HUES48 (cell line): ENCODE measurements at regions not wholly inside any gene's neighbourhood (a gene's known extent, or its start where the extent isn't known, plus 50 kb on each side); places are given as distances from the start of the nearest gene placed in this dataset.

Experiments
- H3K27ac ChIP-seq: one replicate; pipeline ENCODE4 v1.7.0; 2013; ENCODE audit warnings: low read depth, low read length, inconsistent platforms
- H3K27me3 ChIP-seq: 2 replicates; pipeline ENCODE4 v1.6.1; 2013; ENCODE audit warnings: mild to moderate bottlenecking, low read length; ENCODE audit not compliant: control insufficient read depth, insufficient read depth
- H3K36me3 ChIP-seq: 2 replicates; pipeline ENCODE4 v1.6.1; 2013; ENCODE audit warnings: low read length; ENCODE audit not compliant: control insufficient read depth, insufficient read depth
- H3K4me1 ChIP-seq: 2 replicates; pipeline ENCODE4 v1.6.1; 2013; ENCODE audit warnings: mild to moderate bottlenecking, low read length; ENCODE audit not compliant: control insufficient read depth, insufficient read depth
- H3K4me3 ChIP-seq: 2 replicates; pipeline ENCODE4 v1.5.1; 2013; ENCODE audit warnings: mild to moderate bottlenecking, low read depth, low read length
- H3K9ac ChIP-seq: 2 replicates; pipeline ENCODE4 v1.6.1; 2013; ENCODE audit warnings: mild to moderate bottlenecking, low read depth, low read length, moderate library complexity
- H3K9me3 ChIP-seq: 2 replicates; pipeline ENCODE4 v1.6.1; 2013; ENCODE audit warnings: low read length; ENCODE audit not compliant: control insufficient read depth, insufficient read depth

DNA sequence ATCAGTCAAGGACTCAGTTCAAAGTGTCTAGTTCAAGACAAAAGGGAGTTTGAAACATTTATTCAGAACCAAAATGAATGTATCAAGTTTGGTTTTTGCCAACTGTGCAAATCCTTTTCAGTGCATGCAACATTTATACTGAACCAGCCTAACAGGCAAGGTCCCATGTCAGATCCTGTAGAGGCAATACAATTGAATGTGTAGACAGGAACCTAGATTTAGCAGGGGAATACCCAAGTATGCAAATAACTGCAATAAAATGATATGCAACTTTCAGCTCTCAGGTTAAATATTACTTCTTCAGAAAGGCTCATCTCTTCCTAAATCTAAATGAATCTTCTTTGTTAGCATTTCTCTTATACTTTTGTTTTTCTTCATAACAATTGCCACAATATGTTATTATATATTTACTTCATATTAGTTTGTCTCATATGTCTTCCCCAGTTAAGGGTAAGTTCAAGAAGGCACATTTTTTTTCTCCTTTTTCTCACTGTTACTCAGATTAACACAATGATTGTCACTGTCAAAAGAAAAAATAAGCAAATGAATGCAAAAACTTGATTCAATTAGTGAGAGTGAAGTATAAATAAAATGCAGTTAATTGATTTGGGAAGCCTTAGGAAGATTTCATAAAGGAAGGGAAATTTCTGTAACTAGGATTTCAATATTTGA lies 163.9 kb upstream of the RASA1 start:
- no peaks in the 10 kb centered on the region for H3K4me1 ChIP-seq
- H3K27me3 ChIP-seq, result no peaks in the 10 kb centered on the region
- no peak overlapping the region for H3K9ac ChIP-seq
- H3K36me3 ChIP-seq, result no peaks in the 10 kb centered on the region
- no peaks in the 10 kb centered on the region for H3K9me3 ChIP-seq
- H3K4me3 ChIP-seq, result no peak overlapping the region
- H3K27ac ChIP-seq, result no peak overlapping the region

DNA sequence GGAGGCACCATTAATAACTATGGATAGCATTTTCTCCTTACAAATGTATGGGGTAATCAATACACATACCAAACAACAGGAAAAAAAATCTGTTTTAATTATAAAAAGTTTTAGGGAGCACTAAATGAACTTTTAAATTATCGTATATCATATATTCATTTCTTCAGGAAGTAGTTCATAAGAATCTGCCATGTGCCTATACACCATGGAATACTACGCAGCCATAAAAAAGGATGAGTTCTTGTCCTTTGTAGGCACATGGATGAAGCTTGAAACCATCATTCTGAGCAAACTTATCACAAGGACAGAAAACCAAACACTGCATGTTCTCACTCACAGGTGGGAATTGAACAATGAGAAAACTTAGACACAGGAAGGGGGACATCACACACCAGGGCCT lies 162.1 kb upstream of the RASA1 start:
- Histone ChIP-seq H3K27me3 (no peaks in the 10 kb centered on the region), H3K27ac (no peak overlapping the region), H3K4me3 (no peak overlapping the region), H3K9ac (no peak overlapping the region), H3K4me1 (no peaks in the 10 kb centered on the region), H3K36me3 (no peaks in the 10 kb centered on the region), H3K9me3 (no peaks in the 10 kb centered on the region)

DNA sequence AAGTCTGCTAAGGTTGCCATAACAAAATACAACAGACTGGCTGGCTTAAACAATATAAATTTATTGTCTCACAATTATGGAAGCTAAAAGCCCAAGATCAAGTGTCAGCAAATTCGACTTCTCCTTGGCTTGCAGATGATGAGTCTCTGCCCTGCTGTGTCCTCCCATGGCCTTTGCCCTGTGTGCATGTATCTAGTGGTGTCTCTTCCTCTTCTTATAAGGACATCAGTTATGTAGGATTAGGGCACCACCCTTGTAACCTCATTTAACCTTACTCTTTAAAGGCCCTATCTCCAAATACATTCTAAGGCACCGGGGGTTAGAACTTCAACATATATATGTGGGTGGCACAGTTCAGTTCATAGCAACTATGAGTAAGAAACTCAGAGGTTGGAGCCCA lies 157.9 kb upstream of the RASA1 start:
- Histone ChIP-seq H3K36me3 (no peaks in the 10 kb centered on the region), H3K27ac (no peak overlapping the region), H3K9me3 (no peaks in the 10 kb centered on the region), H3K27me3 (no peaks in the 10 kb centered on the region), H3K4me1 (no peaks in the 10 kb centered on the region), H3K4me3 (no peak overlapping the region), H3K9ac (no peak overlapping the region)

DNA sequence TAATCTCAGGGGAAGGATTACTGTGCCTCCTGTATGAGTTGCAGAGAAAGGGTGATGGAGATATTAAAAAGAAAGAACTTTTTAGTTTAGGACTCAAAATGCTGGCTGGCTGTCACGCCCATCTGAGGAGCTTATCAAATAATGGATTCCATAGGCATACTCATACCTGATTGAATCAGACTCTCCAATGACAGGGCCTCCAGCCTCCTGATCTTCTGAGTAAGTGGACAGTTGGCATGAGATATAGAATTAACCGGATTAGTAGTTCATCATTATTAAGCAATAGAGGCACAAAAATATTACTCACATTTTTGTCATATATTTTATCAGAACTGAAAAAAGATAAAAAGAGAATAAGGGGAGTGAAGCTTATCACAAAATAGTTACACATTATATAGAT lies 157.0 kb upstream of the RASA1 start:
- Histone ChIP-seq H3K27ac (no peak overlapping the region), H3K4me3 (no peak overlapping the region), H3K4me1 (no peaks in the 10 kb centered on the region), H3K9me3 (no peaks in the 10 kb centered on the region), H3K36me3 (no peaks in the 10 kb centered on the region), H3K27me3 (no peaks in the 10 kb centered on the region), H3K9ac (no peak overlapping the region)

DNA sequence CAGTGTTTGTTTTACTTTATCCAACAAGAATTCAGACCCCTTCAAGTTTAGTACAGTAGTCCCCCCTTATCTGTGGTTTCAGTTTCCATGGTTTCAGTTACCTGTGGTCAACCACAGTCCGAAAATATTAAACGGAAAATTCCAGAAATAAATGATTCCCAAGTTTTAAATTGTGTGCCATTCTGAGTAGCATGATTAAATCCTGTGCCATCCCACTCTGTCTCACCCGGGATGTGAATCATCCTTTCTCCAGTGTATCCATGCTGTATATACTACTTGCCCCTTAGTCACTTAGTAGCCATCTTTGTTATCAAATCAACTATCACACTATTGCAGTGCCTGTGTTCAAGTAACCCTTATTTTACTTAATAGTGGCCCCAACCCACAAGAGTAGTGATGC lies 153.8 kb upstream of the RASA1 start:
- H3K36me3 ChIP-seq, result no peaks in the 10 kb centered on the region
- H3K27ac ChIP-seq, result no peak overlapping the region
- no peaks in the 10 kb centered on the region for H3K4me1 ChIP-seq
- H3K9me3 ChIP-seq, result no peaks in the 10 kb centered on the region
- no peak overlapping the region for H3K4me3 ChIP-seq
- no peak overlapping the region for H3K9ac ChIP-seq
- H3K27me3 ChIP-seq, result no peaks in the 10 kb centered on the region

DNA sequence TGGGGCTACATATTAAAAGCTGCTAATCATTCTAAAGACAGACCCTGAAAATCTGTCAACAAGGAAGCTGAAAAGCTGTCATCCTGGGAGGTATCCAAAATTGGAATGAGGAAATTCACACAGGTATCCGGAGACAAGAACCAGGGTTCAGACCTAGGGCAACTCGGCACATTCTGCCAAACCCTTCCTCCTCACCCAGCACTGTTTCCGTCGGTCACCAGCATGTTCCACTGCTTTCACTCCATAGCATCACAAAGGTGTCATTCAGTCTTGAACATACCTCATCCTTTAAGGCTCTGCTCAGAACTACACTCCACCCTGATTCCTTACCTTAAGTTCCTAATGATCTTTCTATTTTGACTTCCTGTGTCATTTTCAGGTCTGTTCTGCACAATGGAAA lies 153.1 kb upstream of the RASA1 start:
- Histone ChIP-seq H3K36me3 (no peaks in the 10 kb centered on the region), H3K9ac (no peak overlapping the region), H3K27me3 (no peaks in the 10 kb centered on the region), H3K4me3 (no peak overlapping the region), H3K4me1 (no peaks in the 10 kb centered on the region), H3K27ac (no peak overlapping the region), H3K9me3 (no peaks in the 10 kb centered on the region)

DNA sequence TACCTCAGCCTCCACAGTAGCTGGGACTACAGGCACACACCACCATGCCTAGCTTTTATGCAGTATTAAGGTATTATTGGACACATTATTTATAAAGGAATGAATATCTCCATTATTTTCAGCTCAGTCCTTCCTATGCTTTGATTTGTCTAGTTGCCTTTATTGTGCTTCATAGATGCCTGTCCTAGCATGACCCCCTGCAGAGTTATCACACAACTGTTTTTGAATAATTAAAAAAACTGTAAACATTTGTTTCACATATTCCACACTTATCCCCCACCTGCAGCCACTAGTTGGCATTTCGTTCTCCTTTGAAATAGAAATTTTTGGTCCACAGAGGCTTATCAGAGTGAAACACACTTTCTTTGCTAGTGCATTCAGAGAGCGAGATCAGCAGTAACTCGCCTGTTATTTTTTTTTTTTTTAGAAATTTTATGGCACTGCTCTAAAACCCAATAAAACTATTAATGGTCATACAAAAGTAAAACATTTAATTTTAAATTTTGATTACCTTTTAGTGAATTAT lies 151.8 kb upstream of the RASA1 start:
- Histone ChIP-seq H3K36me3 (no peaks in the 10 kb centered on the region), H3K27ac (no peak overlapping the region), H3K9ac (no peak overlapping the region), H3K9me3 (no peaks in the 10 kb centered on the region), H3K4me3 (no peak overlapping the region), H3K4me1 (no peaks in the 10 kb centered on the region), H3K27me3 (no peaks in the 10 kb centered on the region)

DNA sequence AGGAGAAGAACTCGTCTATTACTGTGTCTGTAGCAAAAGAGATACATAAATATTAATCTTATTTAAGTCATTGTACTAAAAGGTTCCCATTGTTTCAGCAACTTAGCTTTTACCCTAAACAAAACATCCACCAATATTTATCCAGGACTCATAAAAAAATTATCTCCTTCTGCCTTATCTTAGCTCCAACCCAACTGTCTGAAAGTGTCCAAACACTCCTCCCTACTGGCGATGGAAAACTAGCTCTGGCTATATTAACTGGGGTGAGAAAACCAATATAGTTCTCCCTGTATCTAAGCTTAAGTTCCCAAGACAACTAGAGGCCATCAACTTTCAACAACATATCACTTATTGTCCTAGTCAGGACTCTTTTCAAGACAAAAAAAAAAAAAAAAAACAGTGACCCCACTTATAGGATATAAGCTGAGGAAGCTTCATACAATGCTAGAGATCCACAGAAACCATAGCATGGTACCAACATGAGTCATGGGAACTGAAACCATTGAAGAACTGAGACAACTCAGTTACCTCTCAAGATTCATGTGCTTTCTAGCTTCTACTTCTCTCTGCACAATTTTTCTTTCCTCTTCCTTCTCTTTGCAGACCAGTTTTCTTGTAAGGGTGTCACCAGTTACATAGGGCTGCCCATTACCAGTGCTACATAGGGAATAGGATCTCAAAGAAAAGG lies 150.7 kb upstream of the RASA1 start:
- Histone ChIP-seq H3K4me3 (no peak overlapping the region), H3K4me1 (no peaks in the 10 kb centered on the region), H3K27me3 (no peaks in the 10 kb centered on the region), H3K9me3 (no peaks in the 10 kb centered on the region), H3K27ac (no peak overlapping the region), H3K9ac (no peak overlapping the region), H3K36me3 (no peaks in the 10 kb centered on the region)

DNA sequence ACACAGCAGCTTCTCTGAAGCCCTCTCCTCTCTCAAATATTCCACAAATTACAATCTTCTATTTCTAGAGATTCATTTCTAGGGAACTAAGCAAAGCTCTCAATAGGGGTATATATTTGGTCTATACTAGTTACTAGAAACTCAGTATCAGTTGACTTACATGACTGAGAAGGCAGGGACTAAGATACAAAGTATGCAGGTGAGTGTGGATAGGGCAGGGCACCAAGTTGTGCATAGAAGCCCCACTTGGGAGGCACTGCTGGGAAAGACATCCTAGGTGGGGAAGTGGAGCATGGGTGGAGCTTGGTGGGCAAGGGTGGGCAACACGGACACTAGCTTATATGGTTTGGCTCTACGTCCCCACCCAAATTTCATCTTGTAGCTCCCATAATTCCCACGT lies 148.1 kb upstream of the RASA1 start:
- no peak overlapping the region for H3K4me3 ChIP-seq
- no peak overlapping the region for H3K27ac ChIP-seq
- H3K9ac ChIP-seq, result no peak overlapping the region
- H3K36me3 ChIP-seq, result no peaks in the 10 kb centered on the region
- H3K9me3 ChIP-seq, result no peaks in the 10 kb centered on the region
- no peaks in the 10 kb centered on the region for H3K27me3 ChIP-seq
- peaks cover 4% of the 10 kb centered on the region; the same call in 1 of the 2 replicates for H3K4me1 ChIP-seq

DNA sequence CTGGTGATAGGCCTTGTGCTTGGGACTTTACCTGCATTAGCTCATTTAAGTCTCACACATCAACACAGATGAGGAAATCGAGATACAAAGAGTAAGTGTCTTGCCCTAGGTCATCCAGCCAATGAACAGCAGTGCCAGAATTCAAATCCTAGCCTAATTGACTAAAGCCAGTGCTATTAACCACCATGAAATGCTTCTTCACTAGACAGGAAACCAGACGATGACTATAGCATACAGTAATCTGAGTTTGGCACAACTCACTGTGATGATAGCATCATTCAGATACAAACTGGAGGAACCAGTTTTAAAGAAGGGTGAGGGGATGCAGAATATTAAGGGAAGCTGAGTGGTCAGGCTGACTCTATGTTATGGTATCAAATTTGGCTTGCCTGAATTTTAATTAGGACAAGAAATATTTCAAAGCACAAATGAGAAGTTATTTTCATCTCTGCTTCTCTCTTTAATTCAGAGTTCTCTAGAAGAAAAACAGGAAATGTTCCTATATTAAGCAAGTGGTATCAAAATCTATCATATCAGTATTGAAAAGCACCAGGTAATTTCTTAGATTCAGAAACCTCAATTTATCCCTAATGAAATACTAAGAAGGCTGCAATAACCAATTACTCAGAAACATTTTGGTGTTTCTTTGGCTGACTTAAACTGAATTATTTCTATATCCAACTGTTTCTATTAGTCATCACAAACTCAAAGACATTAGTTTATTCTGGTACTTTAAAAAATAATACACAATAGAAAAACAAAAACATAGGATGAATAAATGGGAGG lies 147.0 kb upstream of the RASA1 start:
- no peak overlapping the region for H3K9ac ChIP-seq
- no peak overlapping the region for H3K27ac ChIP-seq
- H3K27me3 ChIP-seq, result no peaks in the 10 kb centered on the region
- H3K36me3 ChIP-seq, result no peaks in the 10 kb centered on the region
- H3K4me3 ChIP-seq, result no peak overlapping the region
- H3K9me3 ChIP-seq, result no peaks in the 10 kb centered on the region
- peaks cover 4% of the 10 kb centered on the region; the same call in 1 of the 2 replicates for H3K4me1 ChIP-seq
